Neural progenitor cell (in vitro differentiated cells): ENCODE measurements at regions not wholly inside any gene's neighbourhood (a gene's known extent, or its start where the extent isn't known, plus 50 kb on each side); places are given as distances from the start of the nearest gene placed in this dataset.

Experiments
- EZH2 ChIP-seq: fragments of 200-600 bp; sonication (generic); IDR thresholded peaks from 2 replicates; pipeline ENCODE4 v1.6.1; 2017; ENCODE audit warnings: antibody characterized with exemption, mild to moderate bottlenecking, moderate library complexity
- TF ChIP-seq, protein P1 (sequence below): fragments of 200-600 bp; sonication (generic); IDR thresholded peaks from 2 replicates; pipeline ENCODE4 v1.5.1; 2017; ENCODE audit warnings: antibody characterized with exemption, mild to moderate bottlenecking

DNA sequence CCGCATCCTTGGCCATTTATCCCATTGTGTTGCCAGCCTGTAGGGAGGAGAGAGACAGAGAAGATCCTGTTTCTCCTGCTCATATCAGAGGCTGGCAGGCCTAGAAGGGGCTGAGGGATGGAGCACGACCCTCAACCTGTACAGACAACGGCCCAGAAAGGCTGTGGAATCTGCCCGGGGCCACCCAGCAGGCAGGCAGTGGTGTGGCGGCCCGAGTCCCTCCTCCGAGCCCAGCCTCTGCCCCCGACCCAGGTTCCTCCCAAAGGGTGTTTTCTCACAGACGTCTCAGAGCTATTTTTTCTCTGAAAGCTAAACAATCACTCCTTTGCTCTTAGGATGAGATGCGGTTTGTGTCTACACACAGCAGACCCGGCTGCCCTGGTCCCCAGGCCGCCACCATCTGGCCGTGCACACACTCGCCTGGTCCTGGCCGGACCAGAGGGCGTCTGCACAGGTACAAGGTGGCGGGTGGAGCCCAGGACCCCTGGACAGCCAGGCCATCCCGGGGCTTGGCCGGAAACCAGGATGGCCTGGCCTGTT lies 69.3 kb downstream of the FOXL3 start:
- TF ChIP-seq, protein P1, sequence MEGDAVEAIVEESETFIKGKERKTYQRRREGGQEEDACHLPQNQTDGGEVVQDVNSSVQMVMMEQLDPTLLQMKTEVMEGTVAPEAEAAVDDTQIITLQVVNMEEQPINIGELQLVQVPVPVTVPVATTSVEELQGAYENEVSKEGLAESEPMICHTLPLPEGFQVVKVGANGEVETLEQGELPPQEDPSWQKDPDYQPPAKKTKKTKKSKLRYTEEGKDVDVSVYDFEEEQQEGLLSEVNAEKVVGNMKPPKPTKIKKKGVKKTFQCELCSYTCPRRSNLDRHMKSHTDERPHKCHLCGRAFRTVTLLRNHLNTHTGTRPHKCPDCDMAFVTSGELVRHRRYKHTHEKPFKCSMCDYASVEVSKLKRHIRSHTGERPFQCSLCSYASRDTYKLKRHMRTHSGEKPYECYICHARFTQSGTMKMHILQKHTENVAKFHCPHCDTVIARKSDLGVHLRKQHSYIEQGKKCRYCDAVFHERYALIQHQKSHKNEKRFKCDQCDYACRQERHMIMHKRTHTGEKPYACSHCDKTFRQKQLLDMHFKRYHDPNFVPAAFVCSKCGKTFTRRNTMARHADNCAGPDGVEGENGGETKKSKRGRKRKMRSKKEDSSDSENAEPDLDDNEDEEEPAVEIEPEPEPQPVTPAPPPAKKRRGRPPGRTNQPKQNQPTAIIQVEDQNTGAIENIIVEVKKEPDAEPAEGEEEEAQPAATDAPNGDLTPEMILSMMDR: no peak
- no peak for TF ChIP-seq EZH2
